ENCODE measurements at regions not wholly inside any gene's neighbourhood (a gene's known extent, or its start where the extent isn't known, plus 50 kb on each side); places are given as distances from the start of the nearest gene placed in this dataset.
"Not testable (repeated sequence)": the region's sequence is repeated elsewhere in the genome, so short reads cannot be mapped to it uniquely, and the experiment has no call there.

DNA sequence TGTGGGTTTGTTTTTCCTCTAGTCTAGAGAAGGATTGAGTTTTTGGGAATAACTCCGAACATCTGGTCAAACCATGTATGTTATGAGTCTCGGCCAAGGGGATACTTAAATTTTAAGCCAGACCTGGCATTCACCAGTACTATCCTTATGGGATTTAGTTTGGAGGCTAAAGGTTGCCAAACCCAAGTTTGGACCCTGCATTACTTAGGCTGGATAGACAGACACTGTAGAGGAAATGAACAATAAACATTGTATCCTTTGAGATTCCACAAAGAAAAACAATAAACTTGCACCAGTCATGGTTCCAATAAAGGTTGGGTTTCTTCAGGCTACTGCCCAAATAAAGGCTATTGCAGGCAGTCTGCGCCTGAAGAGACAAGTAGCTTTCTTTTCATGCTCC, 296.7 kb upstream of the MEF2C start:
- H3K9ac ChIP-seq, result no peak overlapping the region
- no peak overlapping the region for H3K27ac ChIP-seq
- no peaks in the 10 kb centered on the region for H3K27me3 ChIP-seq (ENCODE audit: control insufficient read depth, insufficient read depth, low read length)
- no peaks in the 10 kb centered on the region for H3K4me1 ChIP-seq
- H3K4me3 ChIP-seq (ENCODE audit: low read depth, low read length), result no peak overlapping the region
- no peaks in the 10 kb centered on the region for H3K36me3 ChIP-seq (ENCODE audit: control insufficient read depth, insufficient read depth, low read length)
- H3K79me2 ChIP-seq, result no peaks in the 10 kb centered on the region
- H2AFZ ChIP-seq, result no peak overlapping the region
- TF ChIP-seq, protein P1, sequence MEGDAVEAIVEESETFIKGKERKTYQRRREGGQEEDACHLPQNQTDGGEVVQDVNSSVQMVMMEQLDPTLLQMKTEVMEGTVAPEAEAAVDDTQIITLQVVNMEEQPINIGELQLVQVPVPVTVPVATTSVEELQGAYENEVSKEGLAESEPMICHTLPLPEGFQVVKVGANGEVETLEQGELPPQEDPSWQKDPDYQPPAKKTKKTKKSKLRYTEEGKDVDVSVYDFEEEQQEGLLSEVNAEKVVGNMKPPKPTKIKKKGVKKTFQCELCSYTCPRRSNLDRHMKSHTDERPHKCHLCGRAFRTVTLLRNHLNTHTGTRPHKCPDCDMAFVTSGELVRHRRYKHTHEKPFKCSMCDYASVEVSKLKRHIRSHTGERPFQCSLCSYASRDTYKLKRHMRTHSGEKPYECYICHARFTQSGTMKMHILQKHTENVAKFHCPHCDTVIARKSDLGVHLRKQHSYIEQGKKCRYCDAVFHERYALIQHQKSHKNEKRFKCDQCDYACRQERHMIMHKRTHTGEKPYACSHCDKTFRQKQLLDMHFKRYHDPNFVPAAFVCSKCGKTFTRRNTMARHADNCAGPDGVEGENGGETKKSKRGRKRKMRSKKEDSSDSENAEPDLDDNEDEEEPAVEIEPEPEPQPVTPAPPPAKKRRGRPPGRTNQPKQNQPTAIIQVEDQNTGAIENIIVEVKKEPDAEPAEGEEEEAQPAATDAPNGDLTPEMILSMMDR (IDR thresholded peaks at IDR 0.05), result no peak
- no peaks in the 10 kb centered on the region for H3K9me3 ChIP-seq (ENCODE audit: control insufficient read depth, low read length)
- no peak overlapping the region for H3K4me2 ChIP-seq (ENCODE audit: low read length)

DNA sequence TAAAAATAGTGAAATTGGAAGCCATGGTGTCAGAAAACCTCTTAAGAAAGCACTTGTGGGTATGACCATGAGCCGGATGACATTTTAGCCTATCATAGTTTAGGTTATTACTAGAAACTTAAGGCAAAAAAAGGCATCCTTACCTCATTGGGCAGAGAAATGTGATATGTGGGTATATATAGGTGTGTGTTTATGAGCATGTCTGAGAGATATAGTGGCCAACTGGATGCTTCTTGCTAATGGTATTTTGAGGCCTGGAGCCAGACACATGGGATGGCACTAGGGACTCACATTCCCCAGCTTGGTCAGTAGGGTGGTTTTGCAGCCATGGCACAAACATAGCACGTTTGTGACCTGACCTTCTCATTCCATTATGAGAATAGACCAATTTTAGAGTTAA, 295.6 kb upstream of the MEF2C start:
- no peaks in the 10 kb centered on the region for H3K9me3 ChIP-seq (ENCODE audit: control insufficient read depth, low read length)
- H3K4me2 ChIP-seq (ENCODE audit: low read length), result no peak overlapping the region
- TF ChIP-seq, protein P1 (IDR thresholded peaks at IDR 0.05), result no peak
- no peaks in the 10 kb centered on the region for H3K36me3 ChIP-seq (ENCODE audit: control insufficient read depth, insufficient read depth, low read length)
- no peaks in the 10 kb centered on the region for H3K27me3 ChIP-seq (ENCODE audit: control insufficient read depth, insufficient read depth, low read length)
- no peak overlapping the region for H3K9ac ChIP-seq
- H2AFZ ChIP-seq, result no peak overlapping the region
- no peak overlapping the region for H3K4me3 ChIP-seq (ENCODE audit: low read depth, low read length)
- H3K79me2 ChIP-seq, result no peaks in the 10 kb centered on the region
- no peaks in the 10 kb centered on the region for H3K4me1 ChIP-seq
- no peak overlapping the region for H3K27ac ChIP-seq

DNA sequence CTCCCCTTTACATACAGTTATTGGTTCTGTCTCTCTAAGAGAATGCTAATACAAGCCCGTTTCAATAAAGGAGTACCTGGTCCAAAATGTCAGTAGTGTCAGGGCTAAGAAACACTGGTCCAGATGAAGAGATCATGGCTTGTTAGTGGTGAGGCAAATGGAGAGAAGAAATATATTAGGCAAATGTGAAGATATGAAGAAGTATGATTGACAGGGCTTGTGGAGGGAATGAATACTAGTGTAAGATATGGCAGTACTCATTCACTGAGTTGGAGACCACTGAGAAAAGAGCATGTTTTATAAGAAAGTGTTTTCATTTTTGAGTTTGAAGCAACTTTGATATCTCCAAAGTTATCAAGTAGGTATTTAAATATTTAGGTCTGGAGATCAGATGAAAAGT, 290.5 kb upstream of the MEF2C start:
- Histone ChIP-seq H3K9ac (no peak overlapping the region), H3K27me3 (ENCODE audit: control insufficient read depth, insufficient read depth, low read length) (no peaks in the 10 kb centered on the region), H3K4me3 (ENCODE audit: low read depth, low read length) (no peak overlapping the region), H3K4me1 (no peaks in the 10 kb centered on the region), H3K36me3 (ENCODE audit: control insufficient read depth, insufficient read depth, low read length) (no peaks in the 10 kb centered on the region), H3K27ac (no peak overlapping the region), H3K9me3 (ENCODE audit: control insufficient read depth, low read length) (no peaks in the 10 kb centered on the region), H3K79me2 (no peaks in the 10 kb centered on the region), H2AFZ (no peak overlapping the region), H3K4me2 (ENCODE audit: low read length) (no peak overlapping the region)
- TF ChIP-seq, protein P1 (IDR thresholded peaks at IDR 0.05), result no peak

DNA sequence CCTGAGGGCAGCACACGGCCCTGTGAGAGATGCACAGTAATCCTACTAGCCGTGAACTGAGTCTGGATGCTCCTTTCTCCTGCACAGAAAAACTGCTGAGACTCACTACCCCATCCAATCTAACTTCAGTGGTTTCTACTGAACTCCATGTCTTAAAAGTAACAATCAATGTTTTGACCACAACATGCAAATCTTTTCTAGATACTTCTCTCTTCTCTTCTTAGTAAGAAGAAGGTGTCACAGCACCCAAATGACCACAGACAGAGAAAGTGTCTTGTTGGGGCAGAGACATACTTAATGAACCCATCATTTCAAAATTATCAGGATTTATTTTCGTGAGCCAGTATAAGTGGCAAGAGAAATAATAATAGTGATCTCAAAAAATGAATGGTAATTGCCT, 285.8 kb upstream of the MEF2C start:
- H3K4me1 ChIP-seq, result no peaks in the 10 kb centered on the region
- H3K36me3 ChIP-seq (ENCODE audit: control insufficient read depth, insufficient read depth, low read length), result no peaks in the 10 kb centered on the region
- TF ChIP-seq, protein P1 (IDR thresholded peaks at IDR 0.05), result no peak
- no peak overlapping the region for H2AFZ ChIP-seq
- H3K4me3 ChIP-seq (ENCODE audit: low read depth, low read length), result no peak overlapping the region
- H3K79me2 ChIP-seq, result no peaks in the 10 kb centered on the region
- H3K9me3 ChIP-seq (ENCODE audit: control insufficient read depth, low read length), result no peaks in the 10 kb centered on the region
- H3K9ac ChIP-seq, result no peak overlapping the region
- H3K27me3 ChIP-seq (ENCODE audit: control insufficient read depth, insufficient read depth, low read length), result no peaks in the 10 kb centered on the region
- no peak overlapping the region for H3K4me2 ChIP-seq (ENCODE audit: low read length)
- no peak overlapping the region for H3K27ac ChIP-seq

DNA sequence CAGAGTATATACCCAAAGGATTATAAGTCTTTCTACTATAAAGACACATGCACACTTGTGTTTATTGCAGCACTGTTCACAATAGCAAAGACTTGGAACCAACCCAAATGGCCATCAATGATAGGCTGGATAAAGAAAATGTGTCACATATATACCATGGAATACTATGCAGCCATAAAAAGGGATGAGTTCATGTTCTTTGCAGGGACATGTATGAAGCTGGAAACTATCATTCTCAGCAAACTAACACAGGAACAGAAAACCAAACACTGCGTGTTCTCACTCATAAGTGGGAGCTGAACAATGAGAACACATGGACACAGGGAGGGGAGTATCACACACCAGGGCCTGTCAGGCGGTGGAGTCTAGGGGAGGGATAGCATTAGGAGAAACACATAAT, 281.7 kb upstream of the MEF2C start:
- H2AFZ ChIP-seq; H3K4me2 ChIP-seq (ENCODE audit: low read length); H3K27me3 ChIP-seq (ENCODE audit: control insufficient read depth, insufficient read depth, low read length); H3K9me3 ChIP-seq (ENCODE audit: control insufficient read depth, low read length); H3K4me1 ChIP-seq; H3K9ac ChIP-seq; H3K27ac ChIP-seq; H3K79me2 ChIP-seq; H3K36me3 ChIP-seq (ENCODE audit: control insufficient read depth, insufficient read depth, low read length); H3K4me3 ChIP-seq (ENCODE audit: low read depth, low read length): not testable (repeated sequence)

Measured in parathyroid adenoma (tissue), 2 donors.